MCF 10A (cell line): ENCODE measurements at regions not wholly inside any gene's neighbourhood (a gene's known extent, or its start where the extent isn't known, plus 50 kb on each side); places are given as distances from the start of the nearest gene placed in this dataset.
"Not testable (repeated sequence)": the region's sequence is repeated elsewhere in the genome, so short reads cannot be mapped to it uniquely, and the experiment has no call there.

Experiments used
- BruUV-seq: library from RNA; stranded (reverse); fragments of 400-500 nt; replicated peaks from 2 replicates; lab custom pipeline; 2021; lab: Mats Ljungman, UMichigan
- CTCF ChIA-PET: fragments of 300-600 bp; sonication (Branson Sonifier 250); formaldehyde crosslinking; extraction: SDS; loops from one replicate; lab custom pipeline; 2021; ENCODE audit warnings: antibody characterized with exemption, inconsistent platforms; lab: Yijun Ruan, JAX
- POLR2A ChIA-PET: fragments of 300-600, 350-650 bp; sonication (Branson Sonifier 250); formaldehyde crosslinking; extraction: SDS; loops from one replicate; lab custom pipeline; 2020; ENCODE audit warnings: antibody characterized with exemption, inconsistent platforms; lab: Yijun Ruan, JAX
- DNase-seq: peaks from one replicate; pipeline ENCODE4 v3.0.0-alpha.2; 2018; ENCODE audit not compliant: unreplicated experiment
- H3K27ac Mint-ChIP-seq: one replicate; pipeline ENCODE4 v1.8.0; 2022; ENCODE audit warnings: mild to moderate bottlenecking, low read depth, mixed read lengths; ENCODE audit not compliant: unreplicated experiment
- H3K27me3 Mint-ChIP-seq: one replicate; pipeline ENCODE4 v1.8.0; 2022; ENCODE audit warnings: mixed read lengths; ENCODE audit not compliant: insufficient read depth, unreplicated experiment
- H3K36me3 Mint-ChIP-seq: one replicate; pipeline ENCODE4 v1.8.0; 2022; ENCODE audit warnings: mild to moderate bottlenecking, moderate library complexity, mixed read lengths; ENCODE audit not compliant: insufficient read depth, unreplicated experiment
- H3K4me1 Mint-ChIP-seq: one replicate; pipeline ENCODE4 v1.8.0; 2022; ENCODE audit warnings: mixed read lengths; ENCODE audit not compliant: insufficient read depth, unreplicated experiment
- H3K4me3 Mint-ChIP-seq: one replicate; pipeline ENCODE4 v1.8.0; 2022; ENCODE audit warnings: mild to moderate bottlenecking, moderate library complexity, mixed read lengths; ENCODE audit not compliant: unreplicated experiment
- H3K9me3 Mint-ChIP-seq: one replicate; pipeline ENCODE4 v1.8.0; 2022; ENCODE audit warnings: mixed read lengths; ENCODE audit not compliant: unreplicated experiment
- CTCF ChIP-seq: fragments of 200-600 bp; IDR thresholded peaks from one replicate; pipeline ENCODE4 v1.8.0; 2022; ENCODE audit warnings: antibody characterized with exemption, mild to moderate bottlenecking; ENCODE audit not compliant: unreplicated experiment
- intact Hi-C: fragments of 100-400 bp; cut with micrococcal nuclease; formaldehyde crosslinking; loops from 2 replicates; pipeline ENCODE4 v1.14.1; 2022

GRCh38 chr5:18653216-18653752 is 1019.0 kb downstream of the TAF11L14 start:
- POLR2A ChIA-PET, result no interaction called here
- peaks cover 15% of the 10 kb centered on the region for H3K9me3 Mint-ChIP-seq
- no TSS peak for BruUV-seq
- intact Hi-C loops, result no loop called here
- H3K36me3 Mint-ChIP-seq, result no peaks in the 10 kb centered on the region
- H3K27ac Mint-ChIP-seq, result no peak overlapping the region
- CTCF ChIA-PET, result interaction anchor here (1.0 kb wide), 1 partner anchor 187 kb away, joined by 3 read pairs; no protein-coding TSS in a partner anchor
- H3K4me3 Mint-ChIP-seq, result no peak overlapping the region
- DNase-seq, result no peak
- TF ChIP-seq CTCF, result no peak
- H3K27me3 Mint-ChIP-seq, result no peaks in the 10 kb centered on the region
- H3K4me1 Mint-ChIP-seq, result no peaks in the 10 kb centered on the region

DNA sequence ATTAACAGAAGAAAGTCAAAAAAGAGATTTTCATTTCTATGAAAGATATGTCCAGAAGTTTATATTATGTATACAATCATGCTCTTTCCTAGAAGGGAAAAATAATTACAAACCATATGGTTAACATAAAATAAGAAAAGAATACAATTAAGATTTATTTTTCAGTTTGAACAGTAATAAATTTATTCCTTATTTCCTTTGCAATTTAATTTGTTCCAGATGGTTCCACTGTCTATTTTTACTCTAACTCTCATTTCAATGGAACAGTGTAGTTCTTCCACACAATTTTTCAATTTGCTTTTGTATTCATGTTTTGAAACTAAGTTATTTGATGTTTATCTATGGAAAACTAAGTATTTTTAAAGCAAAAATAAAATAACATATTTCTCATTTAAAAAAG is 1026.3 kb downstream of the TAF11L14 start:
- no peaks in the 10 kb centered on the region for H3K36me3 Mint-ChIP-seq

DNA sequence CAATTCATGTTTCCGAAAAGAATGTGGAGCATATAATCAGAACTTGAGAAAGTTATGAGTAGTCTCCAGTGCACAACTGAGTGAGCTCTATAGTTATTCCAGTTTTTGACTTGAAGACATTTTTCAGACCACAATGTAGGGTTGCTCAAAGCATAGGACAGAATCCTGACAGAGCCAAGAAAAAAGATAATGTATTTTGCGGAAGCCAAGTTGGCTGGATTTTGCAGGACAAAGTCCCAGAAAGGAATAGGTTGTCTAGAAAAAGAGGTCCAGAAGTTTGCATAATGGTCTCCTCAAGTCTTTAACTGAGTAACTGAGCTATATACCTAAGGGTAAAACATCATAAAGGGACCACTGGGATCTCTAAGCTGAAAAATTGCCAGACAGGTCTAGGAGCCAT is 1028.0 kb downstream of the TAF11L14 start:
- ChIA-PET POLR2A (no interaction called here), CTCF (interaction anchor here (0.7 kb wide), 1 partner anchor 36 kb away, joined by 5 read pairs; no protein-coding TSS in a partner anchor)
- DNase-seq, result no peak
- Mint-ChIP-seq H3K36me3 (no peaks in the 10 kb centered on the region), H3K4me1 (no peaks in the 10 kb centered on the region), H3K27me3 (no peaks in the 10 kb centered on the region), H3K9me3 (no peaks in the 10 kb centered on the region), H3K4me3 (no peak overlapping the region), H3K27ac (no peak overlapping the region)
- BruUV-seq, result no TSS peak
- intact Hi-C loops, result no loop called here
- no peak for TF ChIP-seq CTCF

More for the DNA sequence above, 1026.3 kb downstream of the TAF11L14 start:
- POLR2A ChIA-PET, result no interaction called here
- intact Hi-C loops, result no loop called here
- CTCF ChIA-PET, result interaction anchor here (1.0 kb wide), 1 partner anchor 194 kb away, joined by 3 read pairs; no protein-coding TSS in a partner anchor
- TF ChIP-seq CTCF, result no peak
- DNase-seq, result no peak
- H3K9me3 Mint-ChIP-seq, result no peaks in the 10 kb centered on the region
- no peak overlapping the region for H3K27ac Mint-ChIP-seq
- no peaks in the 10 kb centered on the region for H3K27me3 Mint-ChIP-seq
- H3K4me3 Mint-ChIP-seq, result no peak overlapping the region
- H3K4me1 Mint-ChIP-seq, result no peaks in the 10 kb centered on the region
- BruUV-seq, result no TSS peak

DNA sequence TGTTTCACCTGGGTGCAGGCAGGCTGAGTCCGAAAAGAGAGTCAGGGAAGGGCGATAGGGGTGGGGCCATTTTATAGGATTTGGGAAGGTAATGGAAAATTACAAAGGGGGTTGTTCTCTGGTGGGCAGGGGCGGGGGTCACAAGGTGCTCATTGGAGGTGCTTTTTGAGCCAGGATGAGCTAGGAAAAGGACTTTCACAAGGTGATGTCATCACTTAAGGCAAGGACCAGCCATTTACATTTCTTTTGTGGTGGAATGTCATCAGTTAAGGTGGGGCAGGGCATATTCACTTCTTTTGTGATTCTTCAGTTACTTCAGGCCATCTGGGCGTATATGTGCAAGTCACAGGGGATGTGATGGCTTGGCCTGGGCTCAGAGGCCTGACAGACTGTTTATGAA is 1040.0 kb downstream of the TAF11L14 start:
- H3K27me3 Mint-ChIP-seq, H3K4me1 Mint-ChIP-seq, H3K36me3 Mint-ChIP-seq, BruUV-seq, intact Hi-C loops, H3K27ac Mint-ChIP-seq, DNase-seq, H3K9me3 Mint-ChIP-seq, CTCF ChIA-PET, POLR2A ChIA-PET, H3K4me3 Mint-ChIP-seq: not testable (repeated sequence)
